HG03558 (cell line): ENCODE measurements at regions not wholly inside any gene's neighbourhood (a gene's known extent, or its start where the extent isn't known, plus 50 kb on each side); places are given as distances from the start of the nearest gene placed in this dataset.

Experiments
- ATAC-seq: cut with Tn5 transposase; IDR thresholded peaks from one replicate; pipeline ENCODE4 v1.9.1; 2021; ENCODE audit warnings: moderate number of reproducible peaks; ENCODE audit not compliant: unreplicated experiment; ENCODE audit errors: extremely low read depth

- no peak for ATAC-seq
These were observed 1783.1 kb downstream of the PCDH7 start for GRCh38 chr4:32503241-32503640.

- ATAC-seq: no peak
These were observed 1785.9 kb downstream of the PCDH7 start for GRCh38 chr4:32506067-32506466.

GRCh38 chr4:32519060-32519459 lies 1798.9 kb downstream of the PCDH7 start:
- no peak for ATAC-seq

- ATAC-seq: no peak
These were observed 1805.3 kb downstream of the PCDH7 start for GRCh38 chr4:32525420-32525819.

- ATAC-seq: no peak
These were observed 1824.7 kb downstream of the PCDH7 start for GRCh38 chr4:32544846-32545245.

- no peak for ATAC-seq
These were observed 1831.8 kb downstream of the PCDH7 start for GRCh38 chr4:32551943-32552342.

- ATAC-seq: no peak
These were observed 1840.1 kb downstream of the PCDH7 start for GRCh38 chr4:32560306-32560705.

GRCh38 chr4:32562010-32562409 lies 1841.8 kb downstream of the PCDH7 start:
- ATAC-seq: no peak

- ATAC-seq: no peak
These were observed 1844.5 kb downstream of the PCDH7 start for GRCh38 chr4:32564626-32565025.

- ATAC-seq: no peak
These were observed 1849.7 kb downstream of the PCDH7 start for GRCh38 chr4:32569861-32570260.

- ATAC-seq: no peak
These were observed 1852.2 kb downstream of the PCDH7 start for GRCh38 chr4:32572366-32572765.

GRCh38 chr4:32574803-32575202 lies 1854.6 kb downstream of the PCDH7 start:
- ATAC-seq: no peak

- no peak for ATAC-seq
These were observed 1868.9 kb downstream of the PCDH7 start for GRCh38 chr4:32589097-32589496.

GRCh38 chr4:32589853-32590252 lies 1869.7 kb downstream of the PCDH7 start:
- ATAC-seq: no peak

- no peak for ATAC-seq
These were observed 1877.2 kb downstream of the PCDH7 start for GRCh38 chr4:32597354-32597753.

GRCh38 chr4:32601848-32602247 lies 1881.7 kb downstream of the PCDH7 start:
- ATAC-seq: no peak

- ATAC-seq: no peak
These were observed 1887.8 kb downstream of the PCDH7 start for GRCh38 chr4:32607978-32608377.

GRCh38 chr4:32624943-32625603 lies 1904.9 kb downstream of the PCDH7 start:
- no peak for ATAC-seq

- ATAC-seq: no peak
These were observed 1905.6 kb downstream of the PCDH7 start for GRCh38 chr4:32625687-32626337.

GRCh38 chr4:32631831-32632230 lies 1911.7 kb downstream of the PCDH7 start:
- no peak for ATAC-seq

GRCh38 chr4:32633421-32633820 lies 1913.3 kb downstream of the PCDH7 start:
- no peak for ATAC-seq

- ATAC-seq: no peak
These were observed 1925.5 kb downstream of the PCDH7 start for GRCh38 chr4:32645653-32646052.
